A549 (cell line): ENCODE measurements at regions not wholly inside any gene's neighbourhood (a gene's known extent, or its start where the extent isn't known, plus 50 kb on each side); places are given as distances from the start of the nearest gene placed in this dataset.
"Not testable (repeated sequence)": the region's sequence is repeated elsewhere in the genome, so short reads cannot be mapped to it uniquely, and the experiment has no call there.

Experiments used
- ATAC-seq, 2 experiments: fragments of 200-7000 bp in 1 of 2; fragments of >200 bp in 1 of 2; cut with Nextera tagmentation in 1 of 2; cut with Tn5 transposase in 1 of 2; 3 replicates each; pipeline versions ENCODE4 v1.8.0 to v1.9.1; 2018 to 2020; ENCODE audit warnings: mild to moderate bottlenecking in 1 of 2, moderate library complexity in 1 of 2
- CTCF ChIA-PET: fragments of 300-600 bp; sonication (Branson Sonifier 250); formaldehyde crosslinking; extraction: SDS; loops from one replicate; lab custom pipeline; 2021; ENCODE audit warnings: antibody characterized with exemption, inconsistent platforms; lab: Yijun Ruan, JAX
- POLR2A ChIA-PET: fragments of 350-600 bp; formaldehyde crosslinking; extraction: SDS; loops from one replicate; lab custom pipeline; 2021; ENCODE audit warnings: antibody characterized with exemption, inconsistent platforms; lab: Yijun Ruan, JAX
- DNase-seq, 2 experiments: peaks; one replicate each; pipeline versions ENCODE4 v3.0.0 to v3.0.0-alpha.2; 2011 to 2016; ENCODE audit warnings: low read depth in 1 of 2, low spot score in 1 of 2
- FAIRE-seq: peaks from 2 replicates; lab custom pipeline; 2011; peaks lifted over from hg19 to GRCh38; lab: Jason Lieb, UNC
- H3K27ac ChIP-seq, 2 experiments: fragments of >200 bp; sonication (Bioruptor Twin); formaldehyde crosslinking; 3 replicates each; pipeline ENCODE4 v1.5.1; 2016 to 2017
- H3K4me1 ChIP-seq: fragments of >200 bp; sonication (Bioruptor Twin); formaldehyde crosslinking; 3 replicates; pipeline ENCODE4 v1.6.1; 2016
- H3K4me2 ChIP-seq: fragments of >200 bp; sonication (Bioruptor Twin); formaldehyde crosslinking; 3 replicates; pipeline ENCODE4 v1.6.1; 2016
- H3K4me3 ChIP-seq: fragments of >200 bp; sonication (Bioruptor Twin); formaldehyde crosslinking; 3 replicates; pipeline ENCODE4 v1.5.1; 2016
- H3K9me3 ChIP-seq: fragments of >200 bp; sonication (Bioruptor Twin); formaldehyde crosslinking; 3 replicates; pipeline ENCODE4 v1.6.1; 2016
- ATOH8 ChIP-seq: fragments of 250-450 bp; sonication (Bioruptor Pico); IDR thresholded peaks from 2 replicates; pipeline ENCODE4 v1.5.0; 2020; ENCODE audit warnings: low read depth, mild to moderate bottlenecking, moderate library complexity
- CEBPB ChIP-seq, 2 experiments: fragments of >200 bp in 1 of 2; sonication (Bioruptor Twin) in 1 of 2; formaldehyde crosslinking in 1 of 2; IDR thresholded peaks; 2 replicates each; pipeline ENCODE4 v1.6.1; 2012 to 2016
- CHD2 ChIP-seq: fragments of 150-350 bp; IDR thresholded peaks from 2 replicates; pipeline ENCODE4 v1.6.1; 2014; ENCODE audit warnings: low read length; ENCODE audit not compliant: partially characterized antibody
- CHD4 ChIP-seq: fragments of 200-600 bp; sonication (generic); IDR thresholded peaks from 2 replicates; pipeline ENCODE4 v1.6.1; 2016; ENCODE audit warnings: antibody characterized with exemption, mild to moderate bottlenecking, borderline replicate concordance
- ELK1 ChIP-seq: fragments of 150-350 bp; IDR thresholded peaks from 2 replicates; pipeline ENCODE4 v1.6.1; 2014; ENCODE audit warnings: low read depth, mild to moderate bottlenecking, low read length
- EP300 ChIP-seq, 2 experiments: fragments of >200 bp; sonication (Bioruptor Twin); formaldehyde crosslinking; IDR thresholded peaks; 2 replicates in 1 of 2; 3 replicates in 1 of 2; pipeline ENCODE4 v1.6.1; 2016 to 2017
- ESRRA ChIP-seq: fragments of 150-350 bp; IDR thresholded peaks from 2 replicates; pipeline ENCODE4 v1.6.1; 2014; ENCODE audit warnings: mild to moderate bottlenecking, low read length, borderline replicate concordance
- FOSL2 ChIP-seq, 2 experiments: fragments of 450-650 bp in 1 of 2; fragments of >200 bp in 1 of 2; sonication (Bioruptor Twin) in 1 of 2; formaldehyde crosslinking; IDR thresholded peaks; 2 replicates each; pipeline versions ENCODE4 v1.5.0 to v1.6.1; 2016 to 2020; ENCODE audit warnings: mild to moderate bottlenecking in 1 of 2, moderate library complexity in 1 of 2
- GATA3 ChIP-seq: IDR thresholded peaks from 2 replicates; pipeline ENCODE4 v1.6.1; 2012; ENCODE audit warnings: borderline replicate concordance
- HDAC2 ChIP-seq: fragments of 200-600 bp; sonication (generic); IDR thresholded peaks from 2 replicates; pipeline ENCODE4 v1.6.1; 2016
- HOXB13 ChIP-seq: fragments of 250-450 bp; sonication (Bioruptor Pico); IDR thresholded peaks from 2 replicates; pipeline ENCODE4 v1.5.0; 2020; ENCODE audit warnings: low read depth, mild to moderate bottlenecking, moderate library complexity
- JUN ChIP-seq, 2 experiments: fragments of >200 bp; sonication (Bioruptor Twin); formaldehyde crosslinking; IDR thresholded peaks; 2 replicates in 1 of 2; 3 replicates in 1 of 2; pipeline ENCODE4 v1.6.1; 2016 to 2017
- MYC ChIP-seq: IDR thresholded peaks from 2 replicates; pipeline ENCODE4 v1.6.1; 2012; ENCODE audit warnings: mild to moderate bottlenecking, inconsistent platforms, low read length, improper control_type of control experiment, borderline replicate concordance
- NFE2L2 ChIP-seq: fragments of 150-350 bp; conservative IDR thresholded peaks from 2 replicates; pipeline ENCODE4 v1.6.1; 2014; ENCODE audit warnings: low read length
- PHF8 ChIP-seq: fragments of 200-600 bp; sonication (generic); IDR thresholded peaks from 2 replicates; pipeline ENCODE4 v1.6.1; 2016; ENCODE audit warnings: low read depth, mild to moderate bottlenecking, antibody characterized with exemption, moderate library complexity, borderline replicate concordance
- RAD21 ChIP-seq, 2 experiments: fragments of >200 bp in 1 of 2; sonication (Bioruptor Twin) in 1 of 2; formaldehyde crosslinking in 1 of 2; IDR thresholded peaks in 1 of 2; conservative IDR thresholded peaks in 1 of 2; 2 replicates in 1 of 2; 3 replicates in 1 of 2; pipeline ENCODE4 v1.6.1; 2012 to 2018; ENCODE audit warnings: inconsistent platforms in 1 of 2
- RARB ChIP-seq: fragments of 250-450 bp; sonication (Bioruptor Pico); IDR thresholded peaks from 2 replicates; pipeline ENCODE4 v1.8.0; 2021; ENCODE audit warnings: mild to moderate bottlenecking, moderate library complexity
- RCOR1 ChIP-seq: fragments of 150-350 bp; IDR thresholded peaks from 2 replicates; pipeline ENCODE4 v1.6.1; 2014; ENCODE audit warnings: antibody characterized with exemption, low read length, low read depth
- RFX5 ChIP-seq: fragments of 450-650 bp; IDR thresholded peaks from 2 replicates; pipeline ENCODE4 v1.7.1; 2014; ENCODE audit warnings: antibody characterized with exemption, mild to moderate bottlenecking, moderate library complexity
- SREBF2 ChIP-seq: fragments of 450-650 bp; IDR thresholded peaks from 2 replicates; pipeline ENCODE4 v1.6.1; 2014; ENCODE audit warnings: mild to moderate bottlenecking, moderate library complexity
- TFCP2L1 ChIP-seq: fragments of 250-450 bp; sonication (Bioruptor Pico); IDR thresholded peaks from 2 replicates; pipeline ENCODE4 v1.5.0; 2021; ENCODE audit warnings: mild to moderate bottlenecking
- TP53 ChIP-seq: fragments of 250-450 bp; sonication (Bioruptor Pico); IDR thresholded peaks from 2 replicates; pipeline ENCODE4 v1.5.0; 2021; ENCODE audit warnings: mild to moderate bottlenecking, moderate library complexity
- USF2 ChIP-seq: fragments of 450-650 bp; IDR thresholded peaks from 2 replicates; pipeline ENCODE4 v1.6.1; 2014; ENCODE audit warnings: antibody characterized with exemption
- ZFP36 ChIP-seq: fragments of 450-650 bp; IDR thresholded peaks from 2 replicates; pipeline ENCODE4 v1.6.1; 2014; ENCODE audit warnings: borderline replicate concordance; ENCODE audit not compliant: partially characterized antibody
- WGBS: methylation state at CpG from one replicate; pipeline ENCODE4 v1.1.6; 2017; ENCODE audit errors: missing lambda C conversion rate; 5-methylcytosine and 5-hydroxymethylcytosine counted together

- WGBS: 73% methylated on average over 1 of the region's 1 CpG
- ChIA-PET CTCF (no interaction called here), POLR2A (no interaction called here)
- H3K4me1 ChIP-seq: no peaks in the 10 kb centered on the region
- TF ChIP-seq ELK1 (no peak), RFX5 (no peak), USF2 (no peak), TFCP2L1 (CRISPR knock-in tag) (no peak), TP53 (CRISPR knock-in tag) (no peak), SREBF2 (no peak), RCOR1 (no peak), ZFP36 (no peak), HDAC2 (no peak), ATOH8 (CRISPR knock-in tag) (no peak), CEBPB (IDR thresholded peaks at IDR 0.05) (no peak), NFE2L2 (no peak), GATA3 (no peak), FOSL2 (IDR thresholded peaks at IDR 0.05) (no peak), FOSL2 (CRISPR knock-in tag; IDR thresholded peaks at IDR 0.05) (no peak), ESRRA (no peak), CHD4 (no peak), CHD2 (no peak), JUN (IDR thresholded peaks at IDR 0.05) (no peak)
- no peaks in the 10 kb centered on the region for H3K9me3 ChIP-seq
- ATAC-seq (no peak), DNase-seq (no peak), FAIRE-seq (peak; percentile 32)
- no peak overlapping the region for H3K4me3 ChIP-seq
- no peak overlapping the region for H3K4me2 ChIP-seq
- no peak overlapping the region for H3K27ac ChIP-seq
Observed at GRCh38 chr15:28459279-28459678, 73.5 kb downstream of the GOLGA8G start.

GRCh38 chr15:28457396-28457932 lies 75.3 kb downstream of the GOLGA8G start:
- ATAC-seq, POLR2A ChIA-PET, H3K9me3 ChIP-seq, CTCF ChIA-PET, H3K4me3 ChIP-seq, FAIRE-seq, H3K27ac ChIP-seq, H3K4me1 ChIP-seq, H3K4me2 ChIP-seq: not testable (repeated sequence)
- DNase-seq: peak in 1 of 2 experiments; percentile 36
- 87% methylated on average over 28 of the region's 32 CpGs for WGBS

- Histone ChIP-seq H3K9me3 (no peaks in the 10 kb centered on the region), H3K4me1 (no peaks in the 10 kb centered on the region), H3K4me3 (no peak overlapping the region), H3K27ac (no peak overlapping the region), H3K4me2 (no peak overlapping the region)
- POLR2A ChIA-PET: no interaction called here
- peak in 1 of 2 experiments; percentile 58; a peak in 2 of 6 replicates for ATAC-seq
- no peak for DNase-seq
- TF ChIP-seq JUN (IDR thresholded peaks at IDR 0.05) (no peak), EP300 (IDR thresholded peaks at IDR 0.05) (no peak), RAD21 (conservative IDR thresholded peaks at IDR 0.05 in 1 of 2, IDR thresholded peaks at IDR 0.05 in 1 of 2) (no peak), MYC (no peak), RARB (CRISPR knock-in tag) (no peak), HOXB13 (CRISPR knock-in tag) (no peak), PHF8 (no peak)
- 81% methylated on average over 30 of the region's 30 CpGs for WGBS
- CTCF ChIA-PET: interaction anchor here (0.5 kb wide), 1 partner anchor 1984 kb away, joined by 3 read pairs; no protein-coding TSS in a partner anchor
- FAIRE-seq: no peak
Observed at GRCh38 chr15:28456476-28457395, 76.0 kb downstream of the GOLGA8G start.

- FAIRE-seq, H3K4me1 ChIP-seq, H3K27ac ChIP-seq, POLR2A ChIA-PET, CTCF ChIA-PET, H3K9me3 ChIP-seq, ATAC-seq, H3K4me2 ChIP-seq, H3K4me3 ChIP-seq, DNase-seq: not testable (repeated sequence)
- WGBS: 85% methylated on average over 22 of the region's 28 CpGs
Observed at GRCh38 chr15:28455537-28456475, 77.0 kb downstream of the GOLGA8G start.
